ENCODE measurements at regions not wholly inside any gene's neighbourhood (a gene's known extent, or its start where the extent isn't known, plus 50 kb on each side); places are given as distances from the start of the nearest gene placed in this dataset.
A peak's percentile ranks its signal among the peaks of the same experiment; 100 is the strongest.

GRCh38 chr5:66299463-66299862, 155.4 kb downstream of the SREK1 start:
- intact Hi-C loops (cut with DNase I): no loop called here
- no peak for ATAC-seq

GRCh38 chr5:66302344-66302743, 158.2 kb downstream of the SREK1 start:
- ATAC-seq (no peak), DNase-seq (no peak)
- intact Hi-C loops (cut with DNase I): loop anchor here in 1 of 2 donors (10.0 kb wide), 1 partner anchor 292 kb away; the partner anchor contains the start of gene MAST4

More at GRCh38 chr5:66299463-66299862, 155.4 kb downstream of the SREK1 start:
- DNase-seq: no peak

GRCh38 chr5:66306105-66306843, 162.2 kb downstream of the SREK1 start:
- DNase-seq: peak; percentile 29
- ATAC-seq: peak; percentile 75 to 82
- intact Hi-C loops (cut with DNase I): loop anchor here (2.0 to 10.0 kb wide), 4 partner anchors 191 to 451 kb away; partner anchors contain the start of gene MAST4 (in 1 of the 2)

GRCh38 chr5:66306844-66307315, 162.8 kb downstream of the SREK1 start:
- no peak for DNase-seq
- intact Hi-C loops (cut with DNase I): loop anchor here (2.0 to 10.0 kb wide), 4 partner anchors 190 to 450 kb away; partner anchors contain the start of gene MAST4 (in 1 of the 2)
- peak; percentile 67 to 90 for ATAC-seq

GRCh38 chr5:66307647-66308241, 163.6 kb downstream of the SREK1 start:
- DNase-seq: no peak
- ATAC-seq: peak; percentile 79 to 90
- intact Hi-C loops (cut with DNase I): loop anchor here (2.0 to 10.0 kb wide), 4 partner anchors 190 to 450 kb away; partner anchors contain the start of gene MAST4 (in 1 of the 2)

GRCh38 chr5:66312266-66312665, 168.2 kb downstream of the SREK1 start:
- intact Hi-C loops (cut with DNase I): no loop called here
- DNase-seq (no peak), ATAC-seq (no peak)

GRCh38 chr5:66315784-66316183, 171.7 kb downstream of the SREK1 start:
- intact Hi-C loops (cut with DNase I): no loop called here
- no peak for ATAC-seq
- no peak for DNase-seq

GRCh38 chr5:66322786-66323528, 178.9 kb downstream of the SREK1 start:
- no peak for ATAC-seq
- DNase-seq: no peak
- intact Hi-C loops (cut with DNase I): loop anchor here in 1 of 2 donors (5.0 kb wide), 1 partner anchor 174 kb away; no protein-coding TSS in a partner anchor

- DNase-seq (no peak), ATAC-seq (no peak)
- intact Hi-C loops (cut with DNase I): loop anchor here in 1 of 2 donors (5.0 kb wide), 1 partner anchor 174 kb away; no protein-coding TSS in a partner anchor
Measured at GRCh38 chr5:66323529-66323895, 179.4 kb downstream of the SREK1 start.

- ATAC-seq (peak; percentile 84 to 86), DNase-seq (peak; percentile 58)
- intact Hi-C loops (cut with DNase I): loop anchor here in 1 of 2 donors (5.0 kb wide), 1 partner anchor 173 kb away; no protein-coding TSS in a partner anchor
Measured at GRCh38 chr5:66324357-66324756, 180.3 kb downstream of the SREK1 start.

- peak; percentile 69 to 70 for ATAC-seq
- DNase-seq: no peak
- intact Hi-C loops (cut with DNase I): loop anchor here in 1 of 2 donors (5.0 kb wide), 2 partner anchors 41 to 111 kb away; no protein-coding TSS in a partner anchor
Measured at GRCh38 chr5:66326276-66326675, 182.2 kb downstream of the SREK1 start.

- ATAC-seq (no peak), DNase-seq (no peak)
- intact Hi-C loops (cut with DNase I): loop anchor here in 1 of 2 donors (5.0 kb wide), 2 partner anchors 40 to 110 kb away; no protein-coding TSS in a partner anchor
Measured at GRCh38 chr5:66327008-66327407, 182.9 kb downstream of the SREK1 start.

- ATAC-seq (no peak), DNase-seq (no peak)
- intact Hi-C loops (cut with DNase I): loop anchor here in 1 of 2 donors (5.0 kb wide), 2 partner anchors 38 to 108 kb away; no protein-coding TSS in a partner anchor
Measured at GRCh38 chr5:66329078-66329477, 185.0 kb downstream of the SREK1 start.

GRCh38 chr5:66333192-66333591, 189.1 kb downstream of the SREK1 start:
- ATAC-seq: peak; percentile 59 to 82
- no peak for DNase-seq
- intact Hi-C loops (cut with DNase I): no loop called here

GRCh38 chr5:66337626-66338226, 193.6 kb downstream of the SREK1 start:
- no peak for ATAC-seq
- intact Hi-C loops (cut with DNase I): no loop called here
- no peak for DNase-seq

- no peak for DNase-seq
- no peak for ATAC-seq
- intact Hi-C loops (cut with DNase I): no loop called here
Measured at GRCh38 chr5:66338828-66339227, 194.7 kb downstream of the SREK1 start.

GRCh38 chr5:66339896-66340295, 195.8 kb downstream of the SREK1 start:
- DNase-seq (no peak), ATAC-seq (peak in 1 of 2 donors; percentile 64)
- intact Hi-C loops (cut with DNase I): no loop called here

GRCh38 chr5:66340786-66341185, 196.7 kb downstream of the SREK1 start:
- intact Hi-C loops (cut with DNase I): no loop called here
- no peak for DNase-seq

More at GRCh38 chr5:66340786-66341185, 196.7 kb downstream of the SREK1 start:
- no peak for ATAC-seq
